Upper lobe of right lung (tissue), 1 donor: ENCODE measurements at regions not wholly inside any gene's neighbourhood (a gene's known extent, or its start where the extent isn't known, plus 50 kb on each side); places are given as distances from the start of the nearest gene placed in this dataset.

Experiments
- ATAC-seq: fragments of 200-7000 bp; cut with Tn5 transposase; one replicate; pipeline ENCODE4 v1.9.1; 2020; ENCODE audit warnings: mild to moderate bottlenecking, moderate library complexity
- DNase-seq: peaks from one replicate; pipeline ENCODE4 v3.0.0-alpha.2; 2020
- H3K27ac ChIP-seq: fragments of 200-600 bp; one replicate; pipeline ENCODE4 v1.8.0; 2022
- H3K27me3 ChIP-seq: fragments of 200-600 bp; one replicate; pipeline ENCODE4 v1.8.0; 2022; ENCODE audit warnings: mild to moderate bottlenecking
- H3K36me3 ChIP-seq: fragments of 200-600 bp; one replicate; pipeline ENCODE4 v1.8.0; 2022
- H3K4me1 ChIP-seq: fragments of 200-600 bp; one replicate; pipeline ENCODE4 v1.8.0; 2022
- H3K4me3 ChIP-seq: fragments of 200-600 bp; one replicate; pipeline ENCODE4 v1.8.0; 2022; ENCODE audit warnings: mild to moderate bottlenecking
- H3K9me3 ChIP-seq: fragments of 200-600 bp; one replicate; pipeline ENCODE4 v1.8.0; 2022
- CTCF ChIP-seq: fragments of 200-600 bp; IDR thresholded peaks from one replicate; pipeline ENCODE4 v1.8.0; 2022; ENCODE audit warnings: antibody characterized with exemption
- intact Hi-C: fragments of 100-400 bp; cut with DNase I; formaldehyde crosslinking; loops from one replicate; pipeline ENCODE4 v1.11.0; 2022
- donor health status: DM: no; HTN: yes; CAD: no; lungs with severe emphysema.

- ATAC-seq = peak; percentile 59
Observed at GRCh38 chr2:62568983-62569837, 63.2 kb upstream of the TMEM17 start.

GRCh38 chr2:62568074-62568473 is 62.1 kb upstream of the TMEM17 start:
- no peaks in the 10 kb centered on the region for H3K36me3 ChIP-seq
- no peaks in the 10 kb centered on the region for H3K9me3 ChIP-seq
- no peak overlapping the region for H3K4me3 ChIP-seq
- no peak overlapping the region for H3K27ac ChIP-seq
- DNase-seq = no peak
- peak; percentile 57 for ATAC-seq
- no peak for TF ChIP-seq CTCF
- intact Hi-C loops = no loop called here
- peaks cover 9% of the 10 kb centered on the region for H3K27me3 ChIP-seq
- H3K4me1 ChIP-seq = peaks cover 17% of the 10 kb centered on the region

More at GRCh38 chr2:62568983-62569837, 63.2 kb upstream of the TMEM17 start:
- H3K9me3 ChIP-seq = no peaks in the 10 kb centered on the region
- H3K27ac ChIP-seq = no peak overlapping the region
- peaks cover 17% of the 10 kb centered on the region for H3K4me1 ChIP-seq
- no peak for TF ChIP-seq CTCF
- H3K4me3 ChIP-seq = no peak overlapping the region
- peaks cover 9% of the 10 kb centered on the region for H3K27me3 ChIP-seq
- DNase-seq = no peak
- no peaks in the 10 kb centered on the region for H3K36me3 ChIP-seq
- intact Hi-C loops = no loop called here

- intact Hi-C loops = no loop called here
- Histone ChIP-seq H3K4me3 (no peak overlapping the region), H3K36me3 (no peaks in the 10 kb centered on the region), H3K27ac (no peak overlapping the region), H3K27me3 (peaks cover 9% of the 10 kb centered on the region), H3K4me1 (peaks cover 17% of the 10 kb centered on the region), H3K9me3 (no peaks in the 10 kb centered on the region)
- TF ChIP-seq CTCF = no peak
- DNase-seq (no peak), ATAC-seq (no peak)
Observed at GRCh38 chr2:62567669-62568068, 61.7 kb upstream of the TMEM17 start.

- H3K27ac ChIP-seq = no peak overlapping the region
- no peak for TF ChIP-seq CTCF
- intact Hi-C loops = no loop called here
Observed at GRCh38 chr2:62566847-62567246, 60.9 kb upstream of the TMEM17 start.

DNA sequence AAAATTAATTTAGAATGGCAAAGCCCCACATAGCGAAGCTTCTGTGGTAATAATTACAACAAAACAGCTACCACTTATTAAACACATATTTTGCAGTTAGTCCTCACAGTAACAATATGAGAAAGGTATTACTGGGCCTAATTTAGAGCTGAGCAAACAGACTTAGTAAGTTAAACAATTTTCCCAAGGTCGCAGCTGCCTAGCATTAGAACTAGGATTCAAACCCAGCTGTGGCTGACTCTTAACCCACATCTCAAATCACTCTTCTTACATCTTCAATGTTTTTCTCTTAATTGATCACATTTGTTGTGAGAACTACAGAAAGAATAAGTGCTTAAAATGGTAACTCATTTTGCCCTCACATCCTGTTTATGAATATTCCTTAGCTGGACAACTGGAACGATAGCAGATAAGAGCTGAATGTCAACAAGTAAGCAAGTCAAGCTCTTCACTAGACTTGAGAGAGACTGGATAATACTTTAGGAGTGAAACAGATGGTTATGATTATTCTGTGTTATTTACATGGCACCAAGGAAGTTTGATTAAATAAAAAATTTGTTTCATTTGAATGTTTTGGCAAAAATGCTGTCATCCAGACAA is 59.4 kb upstream of the TMEM17 start:
- DNase-seq (no peak), ATAC-seq (no peak)
- Histone ChIP-seq H3K9me3 (no peaks in the 10 kb centered on the region), H3K27me3 (no peaks in the 10 kb centered on the region), H3K36me3 (no peaks in the 10 kb centered on the region), H3K27ac (no peak overlapping the region), H3K4me1 (peaks cover 8% of the 10 kb centered on the region), H3K4me3 (no peak overlapping the region)
- intact Hi-C loops = no loop called here
- no peak for TF ChIP-seq CTCF

More at GRCh38 chr2:62566847-62567246, 60.9 kb upstream of the TMEM17 start:
- no peaks in the 10 kb centered on the region for H3K36me3 ChIP-seq
- H3K4me3 ChIP-seq = no peak overlapping the region
- no peak for ATAC-seq
- no peak for DNase-seq
- H3K9me3 ChIP-seq = no peaks in the 10 kb centered on the region
- H3K4me1 ChIP-seq = peaks cover 17% of the 10 kb centered on the region
- peaks cover 9% of the 10 kb centered on the region for H3K27me3 ChIP-seq
